D721Med (cell line): ENCODE measurements at regions not wholly inside any gene's neighbourhood (a gene's known extent, or its start where the extent isn't known, plus 50 kb on each side); places are given as distances from the start of the nearest gene placed in this dataset.

Source experiments
- DNase-seq: peaks from one replicate; pipeline ENCODE4 v3.0.0; 2011; ENCODE audit warnings: low spot score; ENCODE audit not compliant: insufficient read length
- FAIRE-seq: peaks from 2 replicates; lab custom pipeline; 2011; peaks lifted over from hg19 to GRCh38; lab: Jason Lieb, UNC
- CTCF ChIP-seq: IDR thresholded peaks from 2 replicates; pipeline ENCODE4 v1.5.1; 2012; ENCODE audit warnings: mild to moderate bottlenecking, control low read depth; ENCODE audit not compliant: insufficient read depth; ENCODE audit errors: missing control alignments

- TF ChIP-seq CTCF = no peak
- DNase-seq (no peak), FAIRE-seq (no peak)
Observed at GRCh38 chr2:147097747-147098146, 747.1 kb upstream of the ACVR2A start.

GRCh38 chr2:147096671-147097070 is 748.2 kb upstream of the ACVR2A start:
- no peak for DNase-seq
- no peak for TF ChIP-seq CTCF
- no peak for FAIRE-seq

- TF ChIP-seq CTCF = no peak
- no peak for FAIRE-seq
- no peak for DNase-seq
Observed at GRCh38 chr2:147095376-147095775, 749.5 kb upstream of the ACVR2A start.

- DNase-seq (no peak), FAIRE-seq (no peak)
- TF ChIP-seq CTCF = no peak
Observed at GRCh38 chr2:147094077-147094476, 750.8 kb upstream of the ACVR2A start.

- TF ChIP-seq CTCF = no peak
- DNase-seq (no peak), FAIRE-seq (no peak)
Observed at GRCh38 chr2:147092266-147092665, 752.6 kb upstream of the ACVR2A start.

- TF ChIP-seq CTCF = no peak
- FAIRE-seq (no peak), DNase-seq (no peak)
Observed at GRCh38 chr2:147091448-147091847, 753.4 kb upstream of the ACVR2A start.

- no peak for FAIRE-seq
- DNase-seq = no peak
- no peak for TF ChIP-seq CTCF
Observed at GRCh38 chr2:147088871-147089270, 756.0 kb upstream of the ACVR2A start.
